Transverse colon (tissue), 4 donors: ENCODE measurements at regions not wholly inside any gene's neighbourhood (a gene's known extent, or its start where the extent isn't known, plus 50 kb on each side); places are given as distances from the start of the nearest gene placed in this dataset.

ENCODE experiments used
- DNase-seq: peaks from one replicate; pipeline ENCODE4 v3.0.0-alpha.2; 2019
- H3K27ac ChIP-seq, 4 donors: fragments of 200-600 bp; sonication (generic); 2 replicates each; pipeline ENCODE4 v1.5.1; 2016 to 2018; ENCODE audit warnings: inconsistent platforms in 4 of 4
- H3K27me3 ChIP-seq: fragments of 200-600 bp; sonication (generic); 2 replicates; pipeline ENCODE4 v1.5.1; 2017; ENCODE audit warnings: inconsistent platforms
- H3K36me3 ChIP-seq, 4 donors: fragments of 200-600 bp; sonication (generic); 2 replicates each; pipeline ENCODE4 v1.5.1; 2017 to 2019; ENCODE audit warnings: inconsistent platforms in 4 of 4
- H3K4me1 ChIP-seq, 4 donors: fragments of 200-600 bp; sonication (generic); 2 replicates each; pipeline ENCODE4 v1.5.1; 2017 to 2020; ENCODE audit warnings: inconsistent platforms in 4 of 4
- H3K4me3 ChIP-seq, 4 donors: fragments of 200-600 bp; sonication (generic); 1 replicate in 1 of 4; 2 replicates in 3 of 4; pipeline versions ENCODE4 v1.5.1 to v1.6.1; 2017 to 2019; ENCODE audit warnings: inconsistent platforms in 4 of 4
- H3K9me3 ChIP-seq, 2 donors: fragments of 200-600 bp; sonication (generic); 2 replicates each; pipeline ENCODE4 v1.5.1; 2017 to 2019; ENCODE audit warnings: inconsistent platforms in 2 of 2
- EP300 ChIP-seq: sonication (generic); formaldehyde crosslinking; IDR thresholded peaks from one replicate; pipeline ENCODE4 v1.6.1; 2017; ENCODE audit warnings: antibody characterized with exemption, low read depth
- POLR2A ChIP-seq: fragments of 450-650 bp; IDR thresholded peaks from one replicate; pipeline ENCODE4 v1.6.1; 2016; ENCODE audit warnings: antibody characterized with exemption, mild to moderate bottlenecking, moderate library complexity
- POLR2AphosphoS5 ChIP-seq, 3 donors: sonication (generic); formaldehyde crosslinking; IDR thresholded peaks; one replicate each; pipeline ENCODE4 v1.6.1; 2016; ENCODE audit warnings: antibody characterized with exemption in 3 of 3
- WGBS, 2 donors: methylation state at CpG; one replicate each; pipeline ENCODE4 v1.1.5; 2018; ENCODE audit warnings: low coverage in 1 of 2; 5-methylcytosine and 5-hydroxymethylcytosine counted together
- in situ Hi-C, 4 donors: fragments of 200-750 bp; cut with MboI; loops; one replicate each; pipeline versions ENCODE4 v1.15.0 to v1.15.1; 2017; ENCODE audit warnings: low sequenced_read_pairs in 3 of 4, low pct_ligation_motif_present in 1 of 4, low pct_unique_long_range_greater_than_20kb in 1 of 4
- intact Hi-C: fragments of 100-400 bp; cut with DNase I; formaldehyde crosslinking; loops from one replicate; pipeline ENCODE4 v1.15.1; 2023; ENCODE audit warnings: low total_unique reads
- TF ChIP-seq, protein P1 (sequence below), 5 experiments: fragments of 200-600 bp in 3 of 5; fragments of 450-650 bp in 2 of 5; sonication (generic) in 3 of 5; IDR thresholded peaks; 1 replicate in 2 of 5; 2 replicates in 3 of 5; pipeline ENCODE4 v1.5.1; 2016 to 2017; ENCODE audit warnings: antibody characterized with exemption in 5 of 5, inconsistent platforms in 3 of 5, mild to moderate bottlenecking in 2 of 5, moderate library complexity in 1 of 5

DNA sequence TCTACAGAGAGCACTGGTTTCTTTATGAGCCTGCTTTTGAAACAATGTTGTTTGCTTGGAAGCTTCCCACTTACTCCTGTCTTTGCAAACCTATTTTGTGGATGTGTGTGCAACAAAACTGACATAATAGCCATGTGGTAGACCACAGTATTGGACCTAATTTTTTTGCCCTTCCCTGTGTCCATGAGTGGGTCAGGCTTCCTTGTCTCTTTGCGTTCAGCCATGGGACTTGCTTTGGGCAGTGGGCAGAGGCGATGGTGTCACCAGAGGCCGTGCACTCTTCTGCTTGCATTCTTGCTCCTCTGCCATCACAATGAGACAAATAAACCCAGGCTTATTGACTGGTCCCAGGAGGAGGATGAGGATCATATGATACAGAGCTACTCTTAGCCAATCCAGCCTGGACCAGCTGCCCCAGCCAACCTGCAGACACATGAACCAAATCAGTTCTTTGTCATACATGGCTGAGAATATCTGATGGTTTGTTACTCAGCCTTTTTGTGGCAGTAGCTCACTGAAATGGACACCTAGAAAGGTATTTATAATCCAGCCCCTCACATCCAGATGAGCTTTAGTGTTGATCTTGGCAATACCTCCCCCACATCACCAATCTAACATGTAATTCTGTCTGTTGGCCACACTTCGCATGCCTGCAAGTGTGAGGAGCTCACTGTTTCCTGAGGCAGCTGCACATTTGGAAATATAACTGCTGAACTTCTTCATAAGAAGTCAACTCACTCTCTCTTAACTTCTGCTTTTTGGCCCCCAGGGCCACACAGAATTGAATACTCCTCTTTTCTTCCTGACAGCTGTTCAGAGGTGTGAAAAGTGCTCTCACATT is 427.8 kb upstream of the ZMIZ1 start:
- no peaks in the 10 kb centered on the region for H3K4me1 ChIP-seq
- no peaks in the 10 kb centered on the region for H3K9me3 ChIP-seq
- TF ChIP-seq EP300 = no peak
- TF ChIP-seq, protein P1, sequence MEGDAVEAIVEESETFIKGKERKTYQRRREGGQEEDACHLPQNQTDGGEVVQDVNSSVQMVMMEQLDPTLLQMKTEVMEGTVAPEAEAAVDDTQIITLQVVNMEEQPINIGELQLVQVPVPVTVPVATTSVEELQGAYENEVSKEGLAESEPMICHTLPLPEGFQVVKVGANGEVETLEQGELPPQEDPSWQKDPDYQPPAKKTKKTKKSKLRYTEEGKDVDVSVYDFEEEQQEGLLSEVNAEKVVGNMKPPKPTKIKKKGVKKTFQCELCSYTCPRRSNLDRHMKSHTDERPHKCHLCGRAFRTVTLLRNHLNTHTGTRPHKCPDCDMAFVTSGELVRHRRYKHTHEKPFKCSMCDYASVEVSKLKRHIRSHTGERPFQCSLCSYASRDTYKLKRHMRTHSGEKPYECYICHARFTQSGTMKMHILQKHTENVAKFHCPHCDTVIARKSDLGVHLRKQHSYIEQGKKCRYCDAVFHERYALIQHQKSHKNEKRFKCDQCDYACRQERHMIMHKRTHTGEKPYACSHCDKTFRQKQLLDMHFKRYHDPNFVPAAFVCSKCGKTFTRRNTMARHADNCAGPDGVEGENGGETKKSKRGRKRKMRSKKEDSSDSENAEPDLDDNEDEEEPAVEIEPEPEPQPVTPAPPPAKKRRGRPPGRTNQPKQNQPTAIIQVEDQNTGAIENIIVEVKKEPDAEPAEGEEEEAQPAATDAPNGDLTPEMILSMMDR (IDR thresholded peaks at IDR 0.05) = no peak
- no peak for TF ChIP-seq POLR2A
- WGBS, 2 donors = 92 to 95% methylated on average over 4 of the region's 4 CpGs
- H3K36me3 ChIP-seq = no peaks in the 10 kb centered on the region
- in situ Hi-C loops = no loop called here
- no peak overlapping the region for H3K27ac ChIP-seq
- no peaks in the 10 kb centered on the region for H3K27me3 ChIP-seq
- H3K4me3 ChIP-seq = no peak overlapping the region
- intact Hi-C loops = no loop called here
- no peak for DNase-seq

- no peak overlapping the region for H3K4me3 ChIP-seq
- H3K36me3 ChIP-seq = no peaks in the 10 kb centered on the region
- no peak for DNase-seq
- in situ Hi-C loops = no loop called here
- no peak overlapping the region for H3K27ac ChIP-seq
- 77% methylated on average over 5 of the region's 5 CpGs; no CpG with 5 or more reads in 1 of the 2 donors for WGBS, 2 donors
- H3K27me3 ChIP-seq = no peaks in the 10 kb centered on the region
- intact Hi-C loops = no loop called here
- no peaks in the 10 kb centered on the region for H3K4me1 ChIP-seq
- H3K9me3 ChIP-seq = no peaks in the 10 kb centered on the region
- TF ChIP-seq, protein P1 (IDR thresholded peaks at IDR 0.05) = no peak
- TF ChIP-seq POLR2A = no peak
Measured at GRCh38 chr10:78641693-78642092, 427.1 kb upstream of the ZMIZ1 start.

GRCh38 chr10:78642269-78642816 is 426.4 kb upstream of the ZMIZ1 start:
- no peak overlapping the region for H3K4me3 ChIP-seq
- no peak for DNase-seq
- in situ Hi-C loops (no loop called here), intact Hi-C loops (no loop called here)
- H3K4me1 ChIP-seq = no peaks in the 10 kb centered on the region
- no peaks in the 10 kb centered on the region for H3K9me3 ChIP-seq
- H3K27me3 ChIP-seq = no peaks in the 10 kb centered on the region
- TF ChIP-seq POLR2A (no peak), EP300 (no peak), POLR2AphosphoS5 (IDR thresholded peaks at IDR 0.05) (no peak)
- TF ChIP-seq, protein P1 (IDR thresholded peaks at IDR 0.05) = no peak
- WGBS, 2 donors = 82% methylated on average over 4 of the region's 4 CpGs; no CpG with 5 or more reads in 1 of the 2 donors
- no peak overlapping the region for H3K27ac ChIP-seq
- no peaks in the 10 kb centered on the region for H3K36me3 ChIP-seq

- DNase-seq = no peak
- in situ Hi-C loops (no loop called here), intact Hi-C loops (no loop called here)
- TF ChIP-seq, protein P1 (IDR thresholded peaks at IDR 0.05) = no peak
- TF ChIP-seq POLR2A = no peak
- H3K27ac ChIP-seq = no peak overlapping the region
- no peaks in the 10 kb centered on the region for H3K27me3 ChIP-seq
- WGBS, 2 donors = 88 to 100% methylated on average over 3 to 4 of the region's 4 CpGs
- H3K9me3 ChIP-seq = no peaks in the 10 kb centered on the region
- no peak overlapping the region for H3K4me3 ChIP-seq
- no peaks in the 10 kb centered on the region for H3K36me3 ChIP-seq
- H3K4me1 ChIP-seq = no peaks in the 10 kb centered on the region
Measured at GRCh38 chr10:78643513-78643912, 425.3 kb upstream of the ZMIZ1 start.
